GM19452 (cell line): ENCODE measurements at regions not wholly inside any gene's neighbourhood (a gene's known extent, or its start where the extent isn't known, plus 50 kb on each side); places are given as distances from the start of the nearest gene placed in this dataset.
"Not testable (repeated sequence)": the region's sequence is repeated elsewhere in the genome, so short reads cannot be mapped to it uniquely, and the experiment has no call there.

Source experiments
- ATAC-seq: cut with Tn5 transposase; IDR thresholded peaks from one replicate; pipeline ENCODE4 v1.9.1; 2021; ENCODE audit not compliant: unreplicated experiment

GRCh38 chr5:167427641-167428040, 863.8 kb upstream of the WWC1 start:
- not testable (repeated sequence) for ATAC-seq

GRCh38 chr5:167440846-167441245, 850.6 kb upstream of the WWC1 start:
- ATAC-seq, result no peak

GRCh38 chr5:167442922-167443321, 848.5 kb upstream of the WWC1 start:
- ATAC-seq, result no peak

GRCh38 chr5:167447466-167448375, 843.7 kb upstream of the WWC1 start:
- no peak for ATAC-seq

DNA sequence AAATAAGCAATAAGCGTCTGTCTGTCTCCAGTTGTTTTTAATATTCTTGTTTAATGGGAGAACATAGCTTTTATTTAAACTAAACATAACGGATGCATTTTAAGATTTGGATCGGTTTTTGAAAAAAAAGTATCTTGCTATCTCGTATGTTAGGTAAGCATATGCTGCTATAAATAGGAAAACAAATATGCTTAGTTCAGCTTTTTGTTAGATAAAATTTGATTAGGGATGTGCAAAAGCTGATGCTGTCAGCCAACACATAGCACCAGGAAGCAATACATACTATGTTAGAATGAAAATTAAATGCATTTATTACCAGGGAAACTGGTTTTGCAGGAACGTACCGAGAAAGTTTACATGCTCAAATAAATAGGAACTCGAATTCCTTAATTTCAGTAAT, 843.1 kb upstream of the WWC1 start:
- ATAC-seq, result no peak

- ATAC-seq, result no peak
These were observed 840.4 kb upstream of the WWC1 start for GRCh38 chr5:167451076-167451475.

DNA sequence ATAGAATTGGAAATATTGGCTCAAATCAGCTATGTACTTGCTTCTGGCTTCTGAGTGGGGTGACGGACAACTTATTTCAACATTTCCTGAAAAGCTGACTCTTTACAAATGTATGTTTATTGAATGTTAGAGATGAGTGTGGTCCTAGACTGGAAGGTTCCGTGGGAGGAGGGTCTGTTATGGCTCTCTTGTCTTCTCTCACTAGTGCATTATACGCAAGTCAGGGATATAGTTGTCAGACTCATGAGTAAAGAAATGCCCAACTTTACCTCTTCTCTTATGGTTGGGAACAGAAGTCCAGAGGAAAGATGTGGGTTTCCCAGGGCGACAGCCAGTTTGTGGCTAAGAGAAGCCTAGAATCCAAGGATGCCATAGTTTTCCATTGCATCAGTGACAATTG, 839.3 kb upstream of the WWC1 start:
- ATAC-seq, result no peak

- no peak for ATAC-seq
These were observed 838.0 kb upstream of the WWC1 start for GRCh38 chr5:167453246-167454030.

GRCh38 chr5:167458412-167458811, 833.0 kb upstream of the WWC1 start:
- no peak for ATAC-seq

DNA sequence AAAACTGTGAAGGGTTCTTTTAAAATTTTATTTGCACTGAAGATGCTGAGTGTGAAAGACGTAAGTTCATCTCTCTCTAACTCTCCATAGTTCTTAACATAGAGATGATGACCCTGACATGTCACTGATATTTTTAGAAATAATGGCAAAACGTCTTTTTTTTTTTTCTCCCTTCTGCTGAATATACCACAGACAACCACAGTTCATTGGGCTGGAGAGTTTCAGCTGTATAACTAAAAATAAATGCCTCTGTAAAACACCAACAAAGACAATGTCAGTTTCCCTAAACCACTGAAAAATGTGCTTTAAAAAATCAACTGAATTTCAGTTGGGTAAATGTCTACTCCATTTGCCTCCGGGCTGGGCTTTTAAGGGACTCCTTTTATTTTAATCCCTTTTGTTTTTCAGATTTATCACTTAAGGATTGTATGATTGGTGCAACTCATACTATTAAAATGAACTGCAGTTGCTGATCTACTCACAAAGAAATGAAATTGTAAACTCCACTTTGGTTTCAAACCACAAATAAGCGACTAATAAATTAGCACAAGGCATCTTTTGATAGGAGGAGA, 830.9 kb upstream of the WWC1 start:
- no peak for ATAC-seq

DNA sequence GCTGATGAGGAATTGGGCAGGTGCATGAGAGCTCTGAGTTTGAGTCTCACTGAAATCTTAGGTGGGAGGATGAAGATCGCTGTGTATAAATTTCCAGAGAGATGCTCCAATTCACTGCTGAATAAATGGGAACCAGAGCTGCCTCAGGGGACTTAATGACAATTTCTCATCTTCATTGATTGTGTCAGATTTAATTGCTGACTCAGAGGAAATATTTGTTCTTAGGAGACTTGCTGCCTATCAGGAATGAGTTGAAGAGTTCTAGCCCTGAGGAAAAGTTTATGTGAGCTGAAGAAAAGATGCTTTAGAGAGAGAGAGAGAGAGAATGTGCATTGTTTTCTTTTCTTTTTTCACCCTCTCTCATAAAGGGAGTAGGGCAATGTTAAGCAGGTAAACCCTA, 827.5 kb upstream of the WWC1 start:
- ATAC-seq, result no peak

- ATAC-seq, result no peak
These were observed 824.5 kb upstream of the WWC1 start for GRCh38 chr5:167466992-167467391.

DNA sequence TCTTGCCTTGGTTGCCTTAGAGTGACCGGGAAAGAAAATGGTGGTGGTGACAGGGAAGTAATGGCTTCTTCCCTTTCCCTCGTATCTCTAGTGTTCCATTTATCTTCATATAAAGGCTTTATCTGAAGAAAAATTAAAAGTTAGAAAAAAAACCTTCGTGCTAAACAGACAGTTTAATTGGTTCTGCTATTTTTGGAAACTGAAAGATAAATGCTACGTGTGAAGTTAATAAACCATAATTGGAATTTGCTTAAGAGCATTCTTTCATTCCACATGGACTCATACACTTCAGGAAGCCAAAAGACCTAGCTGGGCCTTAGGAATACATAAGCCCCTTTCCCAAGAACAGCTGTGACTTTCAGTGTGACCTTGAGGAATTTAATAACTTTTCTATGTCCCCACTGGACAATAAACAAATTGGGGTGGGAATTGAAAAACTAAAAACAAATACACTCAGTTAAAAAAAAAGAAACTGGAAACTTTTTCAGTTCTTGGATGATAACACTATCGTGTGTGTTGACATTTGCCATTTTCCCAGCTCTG, 818.8 kb upstream of the WWC1 start:
- no peak for ATAC-seq

GRCh38 chr5:167478188-167478587, 813.3 kb upstream of the WWC1 start:
- ATAC-seq, result no peak

- no peak for ATAC-seq
These were observed 811.7 kb upstream of the WWC1 start for GRCh38 chr5:167479779-167480178.

DNA sequence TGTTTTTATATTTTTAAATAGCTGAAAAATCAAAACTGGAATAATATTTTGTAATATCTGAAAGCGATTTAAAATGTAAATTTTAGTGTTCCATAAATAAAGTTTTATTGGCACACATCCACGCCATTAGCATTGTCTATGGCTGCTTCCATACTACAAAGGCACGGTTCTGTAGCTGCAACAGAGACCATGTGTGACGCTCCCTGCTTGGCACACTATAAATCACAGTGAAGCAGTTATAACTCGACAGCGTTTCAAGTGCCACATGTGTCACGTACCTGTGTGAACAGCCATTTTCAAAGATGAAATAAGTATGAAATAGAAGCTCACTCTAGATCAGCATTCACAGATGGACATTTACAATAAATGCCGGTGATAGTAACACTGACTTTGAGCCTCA, 810.1 kb upstream of the WWC1 start:
- no peak for ATAC-seq

DNA sequence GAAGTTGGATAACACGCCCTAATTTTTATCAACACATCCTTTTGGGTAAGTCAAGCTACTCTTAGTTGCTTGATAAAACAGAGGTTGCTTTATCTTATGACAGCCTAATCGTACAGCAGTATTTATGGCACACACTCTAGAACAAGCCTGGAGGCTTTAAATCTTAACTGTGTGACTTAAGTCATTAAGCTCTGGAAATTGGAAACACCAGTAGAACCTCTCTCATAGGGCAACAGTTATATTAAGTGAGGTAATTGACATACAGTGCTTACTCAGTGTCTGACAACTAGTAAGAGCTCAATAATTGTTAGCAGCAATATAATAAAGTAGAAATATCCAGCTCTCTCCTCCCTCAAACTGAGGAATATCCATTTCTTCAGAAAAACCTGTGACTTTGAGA, 808.9 kb upstream of the WWC1 start:
- no peak for ATAC-seq

DNA sequence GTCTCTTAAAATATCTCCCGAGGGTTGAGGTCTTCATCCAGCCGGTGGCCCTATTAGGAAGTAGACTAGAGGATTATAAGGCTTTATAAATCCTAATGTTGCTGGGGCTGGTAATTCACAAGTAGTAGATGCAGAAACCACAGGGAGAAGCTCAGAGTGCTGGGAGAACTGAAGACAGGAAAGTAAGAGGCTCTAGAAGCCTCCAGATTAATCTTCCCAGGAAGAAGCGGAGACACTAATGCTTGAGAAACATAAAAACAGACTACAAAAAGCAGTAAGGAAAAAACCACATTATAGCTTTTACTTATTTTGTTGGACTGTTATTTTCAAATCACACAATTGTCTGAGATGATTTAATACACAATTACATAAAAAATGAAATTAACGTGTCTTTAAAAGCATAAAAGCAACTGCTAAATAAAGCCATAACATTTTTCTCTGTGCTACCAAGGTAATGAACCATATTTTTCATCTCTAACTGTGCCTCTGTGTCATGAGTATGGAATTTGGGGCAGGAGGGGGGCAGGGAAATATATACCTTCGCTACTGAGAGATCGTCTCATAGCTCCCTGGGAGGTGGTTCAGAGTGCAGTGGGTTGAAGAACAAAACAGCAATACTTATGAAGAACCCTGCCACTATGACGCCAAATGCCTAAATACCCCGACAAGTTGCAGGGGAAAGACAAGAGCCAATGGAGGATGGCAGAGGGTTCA, 806.2 kb upstream of the WWC1 start:
- no peak for ATAC-seq

DNA sequence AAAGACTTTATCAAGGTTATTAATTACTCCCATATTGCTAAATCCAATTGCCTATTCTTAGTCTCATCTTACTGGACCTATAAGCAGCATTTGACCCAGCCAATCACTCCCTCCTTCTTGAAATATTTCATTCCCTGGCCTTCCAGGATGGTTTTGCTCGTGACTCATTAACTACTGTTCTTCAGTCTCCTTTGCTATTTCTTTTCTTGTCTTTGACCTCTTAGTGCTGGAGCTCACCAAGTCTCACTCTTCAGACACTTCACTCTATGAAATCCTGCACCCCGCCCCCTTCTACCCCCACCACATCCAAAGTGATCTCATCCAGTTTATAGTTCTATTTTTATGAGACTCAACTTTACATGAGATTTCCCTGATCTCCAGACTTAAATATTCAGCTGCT, 803.1 kb upstream of the WWC1 start:
- no peak for ATAC-seq

DNA sequence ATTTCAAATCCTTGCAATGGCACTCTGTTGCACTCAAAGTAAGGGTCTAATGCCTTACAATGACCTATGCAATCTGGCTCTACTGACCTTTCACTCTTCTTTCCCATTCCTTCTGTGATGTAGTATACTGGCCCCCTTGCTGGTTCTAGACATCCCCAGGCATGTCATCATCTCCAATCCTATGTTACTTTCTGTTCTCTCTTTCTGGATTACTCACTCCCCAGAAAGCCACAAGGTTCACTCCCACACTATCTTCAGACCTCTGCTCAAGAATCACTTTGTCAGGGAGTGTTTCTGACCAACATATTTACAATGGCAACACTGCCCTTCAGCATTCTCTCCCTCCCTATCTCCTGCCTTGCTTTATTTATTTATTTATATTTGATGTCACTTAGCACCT, 802.2 kb upstream of the WWC1 start:
- ATAC-seq, result no peak
